ENCODE measurements at regions not wholly inside any gene's neighbourhood (a gene's known extent, or its start where the extent isn't known, plus 50 kb on each side); places are given as distances from the start of the nearest gene placed in this dataset.
"Not testable (repeated sequence)": the region's sequence is repeated elsewhere in the genome, so short reads cannot be mapped to it uniquely, and the experiment has no call there.

- TF ChIP-seq CEBPB (IDR thresholded peaks at IDR 0.05; ENCODE audit: low read depth, low read length); SMC3 (IDR thresholded peaks at IDR 0.05; ENCODE audit: low read depth, low read length); CTCF (conservative IDR thresholded peaks at IDR 0.05; ENCODE audit: low read depth, low read length); MAFK (IDR thresholded peaks at IDR 0.05; ENCODE audit: low read depth, low read length); POLR2A (IDR thresholded peaks at IDR 0.05; ENCODE audit: low read depth, low read length); RAD21 (IDR thresholded peaks at IDR 0.05; ENCODE audit: low read length); ELK1 (IDR thresholded peaks at IDR 0.05; ENCODE audit: borderline replicate concordance, low read depth, low read length); NFE2L2 (IDR thresholded peaks at IDR 0.05; ENCODE audit: low read depth, low read length): not testable (repeated sequence)
These were observed 770.0 kb upstream of the DEFB115 start for GRCh38 chr20:30487461-30487860.
